Lower leg skin (tissue), 3 donors: ENCODE measurements at regions not wholly inside any gene's neighbourhood (a gene's known extent, or its start where the extent isn't known, plus 50 kb on each side); places are given as distances from the start of the nearest gene placed in this dataset.
"Not testable (repeated sequence)": the region's sequence is repeated elsewhere in the genome, so short reads cannot be mapped to it uniquely, and the experiment has no call there.

Experiments used
- POLR2A ChIP-seq, 2 donors: fragments of 450-650 bp; IDR thresholded peaks; one replicate each; pipeline ENCODE4 v1.6.1; 2016 to 2017; ENCODE audit warnings: antibody characterized with exemption in 2 of 2, mild to moderate bottlenecking in 1 of 2, moderate library complexity in 1 of 2
- TF ChIP-seq, protein P1 (sequence below), 3 donors: fragments of 450-650 bp; IDR thresholded peaks; one replicate each; pipeline ENCODE4 v1.5.1; 2016; ENCODE audit warnings: antibody characterized with exemption in 3 of 3, mild to moderate bottlenecking in 3 of 3, moderate library complexity in 2 of 3

DNA sequence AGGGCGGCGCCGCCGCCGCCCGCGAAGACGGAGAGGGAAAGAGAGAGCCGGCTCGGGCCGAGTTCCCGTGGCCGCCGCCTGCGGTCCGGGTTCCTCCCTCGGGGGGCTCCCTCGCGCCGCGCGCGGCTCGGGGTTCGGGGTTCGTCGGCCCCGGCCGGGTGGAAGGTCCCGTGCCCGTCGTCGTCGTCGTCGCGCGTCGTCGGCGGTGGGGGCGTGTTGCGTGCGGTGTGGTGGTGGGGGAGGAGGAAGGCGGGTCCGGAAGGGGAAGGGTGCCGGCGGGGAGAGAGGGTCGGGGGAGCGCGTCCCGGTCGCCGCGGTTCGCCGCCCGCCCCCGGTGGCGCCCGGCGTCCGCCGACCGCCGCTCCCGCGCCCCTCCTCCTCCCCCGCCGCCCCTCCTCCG, 2125.4 kb upstream of the TPTE start:
- TF ChIP-seq POLR2A (IDR thresholded peaks at IDR 0.05), result not testable (repeated sequence)
- TF ChIP-seq, protein P1, sequence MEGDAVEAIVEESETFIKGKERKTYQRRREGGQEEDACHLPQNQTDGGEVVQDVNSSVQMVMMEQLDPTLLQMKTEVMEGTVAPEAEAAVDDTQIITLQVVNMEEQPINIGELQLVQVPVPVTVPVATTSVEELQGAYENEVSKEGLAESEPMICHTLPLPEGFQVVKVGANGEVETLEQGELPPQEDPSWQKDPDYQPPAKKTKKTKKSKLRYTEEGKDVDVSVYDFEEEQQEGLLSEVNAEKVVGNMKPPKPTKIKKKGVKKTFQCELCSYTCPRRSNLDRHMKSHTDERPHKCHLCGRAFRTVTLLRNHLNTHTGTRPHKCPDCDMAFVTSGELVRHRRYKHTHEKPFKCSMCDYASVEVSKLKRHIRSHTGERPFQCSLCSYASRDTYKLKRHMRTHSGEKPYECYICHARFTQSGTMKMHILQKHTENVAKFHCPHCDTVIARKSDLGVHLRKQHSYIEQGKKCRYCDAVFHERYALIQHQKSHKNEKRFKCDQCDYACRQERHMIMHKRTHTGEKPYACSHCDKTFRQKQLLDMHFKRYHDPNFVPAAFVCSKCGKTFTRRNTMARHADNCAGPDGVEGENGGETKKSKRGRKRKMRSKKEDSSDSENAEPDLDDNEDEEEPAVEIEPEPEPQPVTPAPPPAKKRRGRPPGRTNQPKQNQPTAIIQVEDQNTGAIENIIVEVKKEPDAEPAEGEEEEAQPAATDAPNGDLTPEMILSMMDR (IDR thresholded peaks at IDR 0.05), result not testable (repeated sequence)
